Trophoblast cell (in vitro differentiated cells and primary cell): ENCODE measurements at regions not wholly inside any gene's neighbourhood (a gene's known extent, or its start where the extent isn't known, plus 50 kb on each side); places are given as distances from the start of the nearest gene placed in this dataset.

ENCODE experiments used
- DNase-seq, 2 donors: peaks; one replicate each; pipeline ENCODE4 v3.0.0-alpha.2; 2016
- H2AFZ ChIP-seq: 2 replicates; pipeline ENCODE4 v1.6.1; 2013; ENCODE audit warnings: low read length, moderate library complexity, mild to moderate bottlenecking; ENCODE audit not compliant: insufficient read depth, poor library complexity
- H2AK5ac ChIP-seq: 2 replicates; pipeline ENCODE4 v1.6.1; 2013; ENCODE audit warnings: mild to moderate bottlenecking, low read length
- H2BK120ac ChIP-seq: 2 replicates; pipeline ENCODE4 v1.6.1; 2013; ENCODE audit warnings: low read length, mild to moderate bottlenecking, moderate library complexity; ENCODE audit not compliant: insufficient read depth, poor library complexity
- H2BK12ac ChIP-seq: 2 replicates; pipeline ENCODE4 v1.6.1; 2013; ENCODE audit warnings: mild to moderate bottlenecking, low read length, moderate library complexity
- H2BK5ac ChIP-seq: 2 replicates; pipeline ENCODE4 v1.6.1; 2013; ENCODE audit warnings: low read length, low read depth, moderate library complexity, mild to moderate bottlenecking; ENCODE audit not compliant: poor library complexity
- H3K14ac ChIP-seq: 2 replicates; pipeline ENCODE4 v1.6.1; 2013; ENCODE audit warnings: mild to moderate bottlenecking, low read length
- H3K18ac ChIP-seq: 2 replicates; pipeline ENCODE4 v1.6.1; 2013; ENCODE audit warnings: mild to moderate bottlenecking, low read length
- H3K23ac ChIP-seq: 2 replicates; pipeline ENCODE4 v1.6.1; 2013; ENCODE audit warnings: low read length
- H3K27ac ChIP-seq: 2 replicates; pipeline ENCODE4 v1.5.1; 2013; ENCODE audit warnings: low read depth, mild to moderate bottlenecking, inconsistent platforms, low read length, moderate library complexity
- H3K27me3 ChIP-seq: 2 replicates; pipeline ENCODE4 v1.6.1; 2013; ENCODE audit warnings: inconsistent platforms, mild to moderate bottlenecking, low read length, moderate library complexity; ENCODE audit not compliant: insufficient read depth
- H3K36me3 ChIP-seq, 2 experiments: 1 replicate in 1 of 2; 2 replicates in 1 of 2; pipeline ENCODE4 v1.6.1; 2013; ENCODE audit warnings: low read length in 2 of 2, mild to moderate bottlenecking in 2 of 2, moderate library complexity in 1 of 2; ENCODE audit not compliant: insufficient read depth in 2 of 2, control insufficient read depth in 1 of 2
- H3K4ac ChIP-seq: 2 replicates; pipeline ENCODE4 v1.6.1; 2013; ENCODE audit warnings: low read depth, mild to moderate bottlenecking, low read length, moderate library complexity
- H3K4me1 ChIP-seq, 2 experiments: 1 replicate in 1 of 2; 2 replicates in 1 of 2; pipeline ENCODE4 v1.6.1; 2013; ENCODE audit warnings: low read length in 2 of 2, mild to moderate bottlenecking in 2 of 2, moderate library complexity in 1 of 2; ENCODE audit not compliant: insufficient read depth in 2 of 2, control insufficient read depth in 1 of 2
- H3K4me2 ChIP-seq: 2 replicates; pipeline ENCODE4 v1.6.1; 2013; ENCODE audit warnings: inconsistent platforms, mild to moderate bottlenecking, low read length, moderate library complexity
- H3K4me3 ChIP-seq: 2 replicates; pipeline ENCODE4 v1.5.1; 2013; ENCODE audit warnings: mild to moderate bottlenecking, low read depth, low read length, inconsistent platforms
- H3K79me1 ChIP-seq: one replicate; pipeline ENCODE4 v1.6.1; 2013; ENCODE audit warnings: low read length
- H3K79me2 ChIP-seq: 2 replicates; pipeline ENCODE4 v1.6.1; 2013; ENCODE audit warnings: low read length, mild to moderate bottlenecking; ENCODE audit not compliant: control insufficient read depth, insufficient read depth, poor library complexity
- H3K9ac ChIP-seq: 2 replicates; pipeline ENCODE4 v1.6.1; 2013; ENCODE audit warnings: mild to moderate bottlenecking, low read length
- H3K9me3 ChIP-seq: 2 replicates; pipeline ENCODE4 v1.6.1; 2013; ENCODE audit warnings: low read depth, mild to moderate bottlenecking, control low read depth, inconsistent platforms, low read length; ENCODE audit not compliant: insufficient read depth
- H4K12ac ChIP-seq: 2 replicates; pipeline ENCODE4 v1.6.1; 2013; ENCODE audit warnings: low read depth, mild to moderate bottlenecking, low read length, moderate library complexity
- H4K8ac ChIP-seq: 2 replicates; pipeline ENCODE4 v1.6.1; 2013; ENCODE audit warnings: low read depth, mild to moderate bottlenecking, low read length, moderate library complexity
- H4K91ac ChIP-seq: one replicate; pipeline ENCODE4 v1.6.1; 2013; ENCODE audit warnings: low read depth, mild to moderate bottlenecking, low read length, moderate library complexity
- WGBS: extraction: QIAGEN DNeasy Blood & Tissue Kit; methylation state at CpG from one replicate; pipeline ENCODE4 v1.1.7; 2013; ENCODE audit warnings: missing lambda C conversion rate; ENCODE audit not compliant: insufficient read length, insufficient coverage; ENCODE audit errors: extremely low coverage; 5-methylcytosine and 5-hydroxymethylcytosine counted together

GRCh38 chr7:12898620-12899019, 211.2 kb downstream of the ARL4A start:
- no CpG with 5 or more reads among the region's 3 CpGs for whole genome bisulfite sequencing
- H2AFZ ChIP-seq, result no peak overlapping the region

DNA sequence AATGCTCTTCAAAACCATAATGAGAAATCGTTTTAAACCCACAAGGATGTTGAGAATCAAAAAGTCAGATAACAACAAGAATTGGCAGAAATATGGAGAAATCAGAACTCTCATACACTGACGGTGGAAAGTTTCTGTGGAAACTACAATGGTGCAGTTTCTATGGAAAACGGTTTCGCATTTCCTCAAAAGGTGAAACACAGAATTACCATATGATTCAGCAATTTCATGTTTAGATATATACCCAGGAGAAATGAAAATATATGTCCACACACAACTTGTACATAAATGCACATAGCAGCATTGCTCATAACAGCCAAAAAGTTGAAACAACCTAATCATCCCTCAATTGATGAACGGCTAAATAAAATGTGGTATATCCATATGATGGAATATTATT, 218.2 kb downstream of the ARL4A start:
- no peak overlapping the region for H3K23ac ChIP-seq
- WGBS, result no CpG with 5 or more reads among the region's 5 CpGs
- no peak overlapping the region for H3K4me2 ChIP-seq
- no peak overlapping the region for H4K12ac ChIP-seq
- no peak overlapping the region for H2AFZ ChIP-seq
- H3K4me1 ChIP-seq, result no peaks in the 10 kb centered on the region
- H2BK5ac ChIP-seq, result no peak overlapping the region
- no peak overlapping the region for H2BK120ac ChIP-seq
- no peaks in the 10 kb centered on the region for H3K79me1 ChIP-seq
- no peak overlapping the region for H2BK12ac ChIP-seq
- H3K14ac ChIP-seq, result no peak overlapping the region
- H3K36me3 ChIP-seq, result no peaks in the 10 kb centered on the region
- no peak overlapping the region for H3K27ac ChIP-seq
- no peak overlapping the region for H2AK5ac ChIP-seq
- no peak overlapping the region for H4K8ac ChIP-seq
- H3K9ac ChIP-seq, result no peak overlapping the region
- no peaks in the 10 kb centered on the region for H3K79me2 ChIP-seq
- no peak for DNase-seq
- no peak overlapping the region for H3K4me3 ChIP-seq
- H3K18ac ChIP-seq, result no peak overlapping the region
- H3K27me3 ChIP-seq, result no peaks in the 10 kb centered on the region
- no peak overlapping the region for H4K91ac ChIP-seq
- no peak overlapping the region for H3K4ac ChIP-seq
- no peaks in the 10 kb centered on the region for H3K9me3 ChIP-seq

More at GRCh38 chr7:12898620-12899019, 211.2 kb downstream of the ARL4A start:
- Histone ChIP-seq H3K4ac (no peak overlapping the region), H4K12ac (no peak overlapping the region), H3K18ac (no peak overlapping the region), H3K9me3 (no peaks in the 10 kb centered on the region), H3K9ac (no peak overlapping the region), H3K4me1 (no peaks in the 10 kb centered on the region), H3K4me2 (no peak overlapping the region), H4K91ac (no peak overlapping the region), H2BK5ac (no peak overlapping the region), H3K4me3 (no peak overlapping the region), H4K8ac (no peak overlapping the region), H2BK12ac (no peak overlapping the region), H3K79me2 (no peaks in the 10 kb centered on the region), H3K23ac (no peak overlapping the region), H2AK5ac (no peak overlapping the region), H2BK120ac (no peak overlapping the region), H3K36me3 (no peaks in the 10 kb centered on the region), H3K27me3 (no peaks in the 10 kb centered on the region), H3K27ac (no peak overlapping the region), H3K79me1 (no peaks in the 10 kb centered on the region), H3K14ac (no peak overlapping the region)
- DNase-seq, result peak; percentile 31 to 47

DNA sequence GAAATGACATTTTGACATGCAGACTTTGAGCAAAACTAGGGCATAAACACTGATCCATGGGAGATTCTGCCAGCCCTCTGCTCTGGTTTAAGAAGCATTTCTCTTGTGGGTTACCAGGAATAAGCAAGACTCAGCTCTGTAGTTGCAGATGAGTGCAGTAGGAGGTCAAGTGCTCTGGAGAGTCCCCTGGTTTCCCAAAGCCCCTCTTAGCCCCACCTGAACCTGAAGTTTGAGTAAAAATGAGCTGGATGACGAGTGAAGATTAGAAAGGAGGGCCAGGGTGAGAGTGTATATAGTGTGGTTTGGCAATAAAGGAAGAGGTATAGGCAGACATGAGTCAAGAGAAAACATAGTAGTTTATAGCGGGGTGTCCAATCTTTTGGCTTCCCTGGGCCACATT, 220.3 kb downstream of the ARL4A start:
- H3K4me1 ChIP-seq, result no peaks in the 10 kb centered on the region
- H3K4me2 ChIP-seq, result no peak overlapping the region
- no peak overlapping the region for H3K9ac ChIP-seq
- no peak overlapping the region for H3K18ac ChIP-seq
- no peaks in the 10 kb centered on the region for H3K36me3 ChIP-seq
- whole genome bisulfite sequencing, result no CpG with 5 or more reads among the region's 2 CpGs
- H3K27me3 ChIP-seq, result no peaks in the 10 kb centered on the region
- no peak overlapping the region for H2BK12ac ChIP-seq
- H3K23ac ChIP-seq, result no peak overlapping the region
- H4K91ac ChIP-seq, result no peak overlapping the region
- H2BK5ac ChIP-seq, result no peak overlapping the region
- H3K4me3 ChIP-seq, result no peak overlapping the region
- H2AK5ac ChIP-seq, result no peak overlapping the region
- no peak overlapping the region for H3K14ac ChIP-seq
- peaks cover 2% of the 10 kb centered on the region for H3K79me1 ChIP-seq
- no peak overlapping the region for H3K4ac ChIP-seq
- no peak overlapping the region for H2AFZ ChIP-seq
- no peak overlapping the region for H4K12ac ChIP-seq
- H3K9me3 ChIP-seq, result no peaks in the 10 kb centered on the region
- DNase-seq, result no peak
- no peak overlapping the region for H3K27ac ChIP-seq
- no peaks in the 10 kb centered on the region for H3K79me2 ChIP-seq
- H4K8ac ChIP-seq, result no peak overlapping the region
- no peak overlapping the region for H2BK120ac ChIP-seq

DNA sequence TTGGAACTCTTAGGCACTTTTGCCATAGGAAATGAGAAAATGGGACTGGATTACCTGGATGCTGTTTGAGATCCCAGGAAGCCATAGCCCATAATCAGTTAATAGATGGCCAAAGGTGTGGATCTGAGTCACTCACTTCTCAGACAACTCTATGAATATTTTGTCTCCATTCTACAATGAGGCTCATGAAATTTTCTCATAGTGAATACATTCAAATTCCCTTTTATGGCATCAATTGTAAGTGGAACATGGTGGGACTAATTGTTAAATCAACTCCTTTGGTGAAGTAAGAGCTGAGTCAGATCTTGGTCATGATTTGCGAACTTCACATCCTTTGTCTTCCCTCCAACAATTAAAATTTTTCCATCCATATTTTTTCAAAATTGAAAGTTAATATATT, 222.1 kb downstream of the ARL4A start:
- Histone ChIP-seq H2BK5ac (no peak overlapping the region), H2AFZ (no peak overlapping the region), H3K36me3 (no peaks in the 10 kb centered on the region), H2AK5ac (no peak overlapping the region), H2BK12ac (no peak overlapping the region), H3K4me1 (no peaks in the 10 kb centered on the region), H3K4me3 (no peak overlapping the region), H3K23ac (no peak overlapping the region), H3K18ac (no peak overlapping the region), H3K79me2 (no peaks in the 10 kb centered on the region), H4K8ac (no peak overlapping the region), H3K27ac (no peak overlapping the region), H4K91ac (no peak overlapping the region), H3K27me3 (no peaks in the 10 kb centered on the region), H3K79me1 (peaks cover 2% of the 10 kb centered on the region), H3K9ac (no peak overlapping the region), H3K9me3 (no peaks in the 10 kb centered on the region), H3K4me2 (no peak overlapping the region), H3K14ac (no peak overlapping the region), H2BK120ac (no peak overlapping the region), H4K12ac (no peak overlapping the region), H3K4ac (no peak overlapping the region)
- no CpG with 5 or more reads among the region's 1 CpG for WGBS
- no peak for DNase-seq
